Testis (tissue), 2 donors: ENCODE measurements at regions not wholly inside any gene's neighbourhood (a gene's known extent, or its start where the extent isn't known, plus 50 kb on each side); places are given as distances from the start of the nearest gene placed in this dataset.
"Not testable (repeated sequence)": the region's sequence is repeated elsewhere in the genome, so short reads cannot be mapped to it uniquely, and the experiment has no call there.

Source experiments
- POLR2A ChIP-seq: fragments of 450-650 bp; IDR thresholded peaks from one replicate; pipeline ENCODE4 v1.6.1; 2017; ENCODE audit warnings: antibody characterized with exemption, mild to moderate bottlenecking, moderate library complexity
- TF ChIP-seq, protein P1 (sequence below), 3 experiments: fragments of 450-650 bp in 2 of 3; fragments of 200-600 bp in 1 of 3; sonication (generic) in 1 of 3; IDR thresholded peaks; one replicate each; pipeline ENCODE4 v1.5.1; 2016 to 2019; ENCODE audit warnings: antibody characterized with exemption in 3 of 3, mild to moderate bottlenecking in 2 of 3, moderate library complexity in 1 of 3

DNA sequence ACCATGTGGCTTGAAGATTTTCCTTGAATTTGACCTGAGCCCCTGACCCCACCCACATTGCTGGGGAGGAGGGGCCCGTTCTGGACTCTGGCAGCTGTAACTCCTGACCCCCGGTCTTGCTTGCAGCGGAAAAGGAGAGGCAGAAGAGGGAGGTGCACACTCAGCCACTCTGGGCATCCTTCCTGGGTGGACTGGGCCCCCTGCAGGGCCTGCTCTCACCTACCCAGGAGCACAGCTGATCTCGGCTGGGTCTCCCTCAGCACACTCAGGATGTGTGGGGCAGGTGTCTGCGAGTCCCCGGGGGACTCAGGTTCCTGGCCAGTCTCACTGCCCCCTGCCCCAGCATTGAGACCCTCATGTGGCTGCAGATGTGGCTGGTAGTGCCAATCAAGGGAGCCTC is 57.5 kb upstream of the ZNF267 start:
- TF ChIP-seq, protein P1, sequence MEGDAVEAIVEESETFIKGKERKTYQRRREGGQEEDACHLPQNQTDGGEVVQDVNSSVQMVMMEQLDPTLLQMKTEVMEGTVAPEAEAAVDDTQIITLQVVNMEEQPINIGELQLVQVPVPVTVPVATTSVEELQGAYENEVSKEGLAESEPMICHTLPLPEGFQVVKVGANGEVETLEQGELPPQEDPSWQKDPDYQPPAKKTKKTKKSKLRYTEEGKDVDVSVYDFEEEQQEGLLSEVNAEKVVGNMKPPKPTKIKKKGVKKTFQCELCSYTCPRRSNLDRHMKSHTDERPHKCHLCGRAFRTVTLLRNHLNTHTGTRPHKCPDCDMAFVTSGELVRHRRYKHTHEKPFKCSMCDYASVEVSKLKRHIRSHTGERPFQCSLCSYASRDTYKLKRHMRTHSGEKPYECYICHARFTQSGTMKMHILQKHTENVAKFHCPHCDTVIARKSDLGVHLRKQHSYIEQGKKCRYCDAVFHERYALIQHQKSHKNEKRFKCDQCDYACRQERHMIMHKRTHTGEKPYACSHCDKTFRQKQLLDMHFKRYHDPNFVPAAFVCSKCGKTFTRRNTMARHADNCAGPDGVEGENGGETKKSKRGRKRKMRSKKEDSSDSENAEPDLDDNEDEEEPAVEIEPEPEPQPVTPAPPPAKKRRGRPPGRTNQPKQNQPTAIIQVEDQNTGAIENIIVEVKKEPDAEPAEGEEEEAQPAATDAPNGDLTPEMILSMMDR (IDR thresholded peaks at IDR 0.05), result not testable (repeated sequence)
- TF ChIP-seq POLR2A, result not testable (repeated sequence)
